ENCODE measurements at regions not wholly inside any gene's neighbourhood (a gene's known extent, or its start where the extent isn't known, plus 50 kb on each side); places are given as distances from the start of the nearest gene placed in this dataset.
"Not testable (repeated sequence)": the region's sequence is repeated elsewhere in the genome, so short reads cannot be mapped to it uniquely, and the experiment has no call there.

GRCh38 chr18:56443166-56443907, 195.1 kb downstream of the TXNL1 start:
- DNase-seq (ENCODE audit: low spot score, unreplicated experiment) = no peak
- Mint-ChIP-seq H3K27ac (no peak overlapping the region), H3K27me3 (peaks cover 15% of the 10 kb centered on the region), H3K4me1 (ENCODE audit: low read depth) (no peaks in the 10 kb centered on the region), H3K9me3 (ENCODE audit: low read depth) (peaks cover 8% of the 10 kb centered on the region), H3K36me3 (ENCODE audit: insufficient read depth) (no peaks in the 10 kb centered on the region), H3K4me3 (ENCODE audit: low read depth) (no peak overlapping the region)
- no peak for TF ChIP-seq CTCF (IDR thresholded peaks at IDR 0.05; ENCODE audit: unreplicated experiment)

GRCh38 chr18:56438480-56438879, 199.9 kb downstream of the TXNL1 start:
- not testable (repeated sequence) for H3K4me1 Mint-ChIP-seq (ENCODE audit: low read depth); H3K36me3 Mint-ChIP-seq (ENCODE audit: insufficient read depth); H3K9me3 Mint-ChIP-seq (ENCODE audit: low read depth)

GRCh38 chr18:56436651-56437050, 201.7 kb downstream of the TXNL1 start:
- no peak overlapping the region for H3K27ac Mint-ChIP-seq
- no peak overlapping the region for H3K4me3 Mint-ChIP-seq (ENCODE audit: low read depth)
- TF ChIP-seq CTCF (IDR thresholded peaks at IDR 0.05; ENCODE audit: unreplicated experiment) = no peak
- H3K27me3 Mint-ChIP-seq = no peaks in the 10 kb centered on the region
- H3K4me1 Mint-ChIP-seq (ENCODE audit: low read depth) = peaks cover under 1% of the 10 kb centered on the region
- H3K36me3 Mint-ChIP-seq (ENCODE audit: insufficient read depth) = no peaks in the 10 kb centered on the region
- DNase-seq (ENCODE audit: low spot score, unreplicated experiment) = no peak
- peaks cover 8% of the 10 kb centered on the region for H3K9me3 Mint-ChIP-seq (ENCODE audit: low read depth)

More at GRCh38 chr18:56438480-56438879, 199.9 kb downstream of the TXNL1 start:
- DNase-seq (ENCODE audit: low spot score, unreplicated experiment); H3K27ac Mint-ChIP-seq; H3K4me3 Mint-ChIP-seq (ENCODE audit: low read depth); H3K27me3 Mint-ChIP-seq: not testable (repeated sequence)

- Mint-ChIP-seq H3K4me3 (ENCODE audit: low read depth) (no peak overlapping the region), H3K36me3 (ENCODE audit: insufficient read depth) (no peaks in the 10 kb centered on the region), H3K27ac (no peak overlapping the region), H3K9me3 (ENCODE audit: low read depth) (peaks cover under 1% of the 10 kb centered on the region), H3K27me3 (no peaks in the 10 kb centered on the region), H3K4me1 (ENCODE audit: low read depth) (peaks cover 1% of the 10 kb centered on the region)
- no peak for TF ChIP-seq CTCF (IDR thresholded peaks at IDR 0.05; ENCODE audit: unreplicated experiment)
- no peak for DNase-seq (ENCODE audit: low spot score, unreplicated experiment)
Measured at GRCh38 chr18:56433919-56434318, 204.5 kb downstream of the TXNL1 start.

GRCh38 chr18:56431551-56431950, 206.8 kb downstream of the TXNL1 start:
- Mint-ChIP-seq H3K27me3 (no peaks in the 10 kb centered on the region), H3K4me1 (ENCODE audit: low read depth) (peaks cover 1% of the 10 kb centered on the region), H3K9me3 (ENCODE audit: low read depth) (peaks cover 21% of the 10 kb centered on the region), H3K27ac (no peak overlapping the region), H3K4me3 (ENCODE audit: low read depth) (no peak overlapping the region), H3K36me3 (ENCODE audit: insufficient read depth) (peaks cover 4% of the 10 kb centered on the region)
- no peak for TF ChIP-seq CTCF (IDR thresholded peaks at IDR 0.05; ENCODE audit: unreplicated experiment)
- DNase-seq (ENCODE audit: low spot score, unreplicated experiment) = no peak

GRCh38 chr18:56423626-56424025, 214.8 kb downstream of the TXNL1 start:
- TF ChIP-seq CTCF (IDR thresholded peaks at IDR 0.05; ENCODE audit: unreplicated experiment) = no peak
- Mint-ChIP-seq H3K36me3 (ENCODE audit: insufficient read depth) (peaks cover 4% of the 10 kb centered on the region), H3K4me1 (ENCODE audit: low read depth) (peaks cover 4% of the 10 kb centered on the region), H3K27ac (no peak overlapping the region), H3K27me3 (no peaks in the 10 kb centered on the region), H3K9me3 (ENCODE audit: low read depth) (peaks cover 18% of the 10 kb centered on the region), H3K4me3 (ENCODE audit: low read depth) (no peak overlapping the region)
- DNase-seq (ENCODE audit: low spot score, unreplicated experiment) = no peak

Data from progenitor cell of endocrine pancreas (in vitro differentiated cells).